ENCODE measurements at regions not wholly inside any gene's neighbourhood (a gene's known extent, or its start where the extent isn't known, plus 50 kb on each side); places are given as distances from the start of the nearest gene placed in this dataset.

DNA sequence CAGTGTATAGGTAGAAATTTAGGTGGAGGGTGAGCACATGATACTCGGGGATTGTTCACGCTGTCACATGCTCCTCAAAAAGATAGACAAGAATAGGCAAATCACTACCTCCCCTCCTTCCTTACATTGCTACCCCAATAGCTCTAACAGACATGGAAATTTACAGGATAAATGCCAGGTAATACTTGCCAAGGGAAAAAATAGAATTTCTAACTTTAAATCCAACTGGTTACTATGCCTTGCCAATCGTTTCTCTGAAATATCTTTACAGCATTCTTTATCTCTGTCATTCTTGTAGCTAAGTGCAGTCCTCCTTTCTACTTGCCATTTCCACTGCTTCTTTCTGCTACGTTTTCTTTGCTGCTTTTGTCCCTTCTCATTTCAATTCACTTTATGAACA is 339.8 kb upstream of the ZEB2 start:
- no TSS peak for BruUV-seq (replicated peaks)
- ChIA-PET POLR2A (no interaction called here), CTCF (no interaction called here)
- Histone ChIP-seq H3K27me3 (ENCODE audit: control insufficient read depth, insufficient read depth, low read length) (no peaks in the 10 kb centered on the region), H3K9me3 (ENCODE audit: control insufficient read depth, insufficient read depth, low read depth, low read length) (peaks cover 4% of the 10 kb centered on the region; the same call in 1 of the 2 replicates), H3K27ac (ENCODE audit: low read length) (no peak overlapping the region), H3K4me3 (ENCODE audit: low read depth in 2 of 2, low read length in 2 of 2) (no peak overlapping the region), H3K4me1 (ENCODE audit: control insufficient read depth, insufficient read depth, low read length) (no peaks in the 10 kb centered on the region), H3K36me3 (ENCODE audit: control insufficient read depth, insufficient read depth, low read length) (no peaks in the 10 kb centered on the region; the same call in 1 of the 2 replicates)
- in situ Hi-C loops (cut with HindIII; ENCODE audit: low pct_unique_long_range_greater_than_20kb, low sequenced_read_pairs) (no loop called here), intact Hi-C loops (cut with micrococcal nuclease; ENCODE audit: unreplicated experiment) (no loop called here)
- ATAC-seq (no peak), DNase-seq (ENCODE audit: low read depth, low spot score) (no peak)
- TF ChIP-seq CTCF (IDR thresholded peaks at IDR 0.05) (no peak), POLR2AphosphoS5 (IDR thresholded peaks at IDR 0.05; ENCODE audit: low read depth, low read length) (no peak)
- TF ChIP-seq, protein P1, sequence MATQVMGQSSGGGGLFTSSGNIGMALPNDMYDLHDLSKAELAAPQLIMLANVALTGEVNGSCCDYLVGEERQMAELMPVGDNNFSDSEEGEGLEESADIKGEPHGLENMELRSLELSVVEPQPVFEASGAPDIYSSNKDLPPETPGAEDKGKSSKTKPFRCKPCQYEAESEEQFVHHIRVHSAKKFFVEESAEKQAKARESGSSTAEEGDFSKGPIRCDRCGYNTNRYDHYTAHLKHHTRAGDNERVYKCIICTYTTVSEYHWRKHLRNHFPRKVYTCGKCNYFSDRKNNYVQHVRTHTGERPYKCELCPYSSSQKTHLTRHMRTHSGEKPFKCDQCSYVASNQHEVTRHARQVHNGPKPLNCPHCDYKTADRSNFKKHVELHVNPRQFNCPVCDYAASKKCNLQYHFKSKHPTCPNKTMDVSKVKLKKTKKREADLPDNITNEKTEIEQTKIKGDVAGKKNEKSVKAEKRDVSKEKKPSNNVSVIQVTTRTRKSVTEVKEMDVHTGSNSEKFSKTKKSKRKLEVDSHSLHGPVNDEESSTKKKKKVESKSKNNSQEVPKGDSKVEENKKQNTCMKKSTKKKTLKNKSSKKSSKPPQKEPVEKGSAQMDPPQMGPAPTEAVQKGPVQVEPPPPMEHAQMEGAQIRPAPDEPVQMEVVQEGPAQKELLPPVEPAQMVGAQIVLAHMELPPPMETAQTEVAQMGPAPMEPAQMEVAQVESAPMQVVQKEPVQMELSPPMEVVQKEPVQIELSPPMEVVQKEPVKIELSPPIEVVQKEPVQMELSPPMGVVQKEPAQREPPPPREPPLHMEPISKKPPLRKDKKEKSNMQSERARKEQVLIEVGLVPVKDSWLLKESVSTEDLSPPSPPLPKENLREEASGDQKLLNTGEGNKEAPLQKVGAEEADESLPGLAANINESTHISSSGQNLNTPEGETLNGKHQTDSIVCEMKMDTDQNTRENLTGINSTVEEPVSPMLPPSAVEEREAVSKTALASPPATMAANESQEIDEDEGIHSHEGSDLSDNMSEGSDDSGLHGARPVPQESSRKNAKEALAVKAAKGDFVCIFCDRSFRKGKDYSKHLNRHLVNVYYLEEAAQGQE (IDR thresholded peaks at IDR 0.05; ENCODE audit: insufficient read depth in 1 of 2, low read depth in 2 of 2, low read length in 1 of 2), result no peak

GRCh38 chr2:144858211-144858610 is 338.3 kb upstream of the ZEB2 start:
- no TSS peak for BruUV-seq (replicated peaks)

More at GRCh38 chr2:144858211-144858610, 338.3 kb upstream of the ZEB2 start:
- H3K27ac ChIP-seq (ENCODE audit: low read length), result no peak overlapping the region
- ChIA-PET CTCF (no interaction called here), POLR2A (no interaction called here)
- no peaks in the 10 kb centered on the region for H3K4me1 ChIP-seq (ENCODE audit: control insufficient read depth, insufficient read depth, low read length)
- TF ChIP-seq TCF7L2 (IDR thresholded peaks at IDR 0.05; ENCODE audit: low read depth, low read length) (no peak), POLR2AphosphoS5 (IDR thresholded peaks at IDR 0.05; ENCODE audit: low read depth, low read length) (no peak), SIN3A (IDR thresholded peaks at IDR 0.05; ENCODE audit: borderline replicate concordance, insufficient read depth, low read depth, low read length) (no peak), CTCF (IDR thresholded peaks at IDR 0.05) (no peak)
- TF ChIP-seq, protein P1 (IDR thresholded peaks at IDR 0.05; ENCODE audit: insufficient read depth in 1 of 2, low read depth in 2 of 2, low read length in 1 of 2), result no peak
- DNase-seq (ENCODE audit: low read depth, low spot score) (no peak), ATAC-seq (no peak)
- in situ Hi-C loops (cut with HindIII; ENCODE audit: low pct_unique_long_range_greater_than_20kb, low sequenced_read_pairs), result no loop called here
- peaks cover 4% of the 10 kb centered on the region; the same call in 1 of the 2 replicates for H3K9me3 ChIP-seq (ENCODE audit: control insufficient read depth, insufficient read depth, low read depth, low read length)
- H3K27me3 ChIP-seq (ENCODE audit: control insufficient read depth, insufficient read depth, low read length), result no peaks in the 10 kb centered on the region
- intact Hi-C loops (cut with micrococcal nuclease; ENCODE audit: unreplicated experiment), result no loop called here
- H3K4me3 ChIP-seq (ENCODE audit: low read depth in 2 of 2, low read length in 2 of 2), result no peak overlapping the region
- no peaks in the 10 kb centered on the region; the same call in 1 of the 2 replicates for H3K36me3 ChIP-seq (ENCODE audit: control insufficient read depth, insufficient read depth, low read length)
